HEK293T (cell line): ENCODE measurements at regions not wholly inside any gene's neighbourhood (a gene's known extent, or its start where the extent isn't known, plus 50 kb on each side); places are given as distances from the start of the nearest gene placed in this dataset.

Experiments
- BHLHE40 ChIP-seq: fragments of 450-650 bp; IDR thresholded peaks from 2 replicates; pipeline ENCODE4 v1.6.1; 2016; ENCODE audit warnings: mild to moderate bottlenecking, moderate library complexity, borderline replicate concordance
- FOXA1 ChIP-seq: fragments of 450-650 bp; IDR thresholded peaks from 2 replicates; pipeline ENCODE4 v1.6.1; 2016; ENCODE audit warnings: mild to moderate bottlenecking
- LEF1 ChIP-seq: fragments of 450-650 bp; IDR thresholded peaks from 2 replicates; pipeline ENCODE4 v1.6.1; 2017; ENCODE audit warnings: mild to moderate bottlenecking, borderline replicate concordance
- PKNOX1 ChIP-seq: fragments of 450-650 bp; IDR thresholded peaks from 2 replicates; pipeline ENCODE4 v1.6.1; 2016
- SP1 ChIP-seq: fragments of 450-650 bp; IDR thresholded peaks from 2 replicates; pipeline ENCODE4 v1.6.1; 2017
- ZNF384 ChIP-seq: fragments of 450-650 bp; IDR thresholded peaks from 2 replicates; pipeline ENCODE4 v1.6.1; 2016

GRCh38 chr17:53420035-53420641 is 402.6 kb upstream of the KIF2B start:
- TF ChIP-seq LEF1 (no peak), BHLHE40 (no peak), SP1 (no peak), PKNOX1 (no peak), FOXA1 (no peak), ZNF384 (no peak)
